ENCODE measurements at regions not wholly inside any gene's neighbourhood (a gene's known extent, or its start where the extent isn't known, plus 50 kb on each side); places are given as distances from the start of the nearest gene placed in this dataset.

GRCh38 chr4:110770353-110770752, 147.5 kb upstream of the PITX2 start:
- H3K4me1 ChIP-seq: no peaks in the 10 kb centered on the region
- no peaks in the 10 kb centered on the region for H3K9me3 ChIP-seq
- CTCF ChIA-PET: no interaction called here
- no peak overlapping the region for H3K4me3 ChIP-seq
- 61% methylated on average over 3 of the region's 3 CpGs for WGBS (ENCODE audit: missing lambda C conversion rate)
- H3K4me2 ChIP-seq: no peak overlapping the region
- no peak for TF ChIP-seq HDAC2 (IDR thresholded peaks at IDR 0.05)
- TF ChIP-seq CHD2 (IDR thresholded peaks at IDR 0.05; ENCODE audit: low read length, partially characterized antibody): no peak
- FAIRE-seq (no peak), DNase-seq (ENCODE audit: low read depth in 1 of 2, low spot score in 1 of 2) (no peak), ATAC-seq (no peak)
- H3K27ac ChIP-seq: no peak overlapping the region
- POLR2A ChIA-PET: interaction anchor here (0.7 kb wide), 1 partner anchor 1069 kb away, joined by 3 read pairs; no protein-coding TSS in a partner anchor

GRCh38 chr4:110778521-110778920, 155.6 kb upstream of the PITX2 start:
- Histone ChIP-seq H3K27ac (no peak overlapping the region), H3K4me3 (no peak overlapping the region), H3K4me2 (no peak overlapping the region), H3K9me3 (no peaks in the 10 kb centered on the region), H3K4me1 (no peaks in the 10 kb centered on the region)
- no peak for ATAC-seq
- CTCF ChIA-PET: no interaction called here
- 6% methylated on average over 2 of the region's 2 CpGs for WGBS (ENCODE audit: missing lambda C conversion rate)
- FAIRE-seq: no peak
- TF ChIP-seq PBX3 (IDR thresholded peaks at IDR 0.05) (no peak), RARB (CRISPR knock-in tag; IDR thresholded peaks at IDR 0.05) (no peak), ZSCAN20 (CRISPR knock-in tag; IDR thresholded peaks at IDR 0.05) (no peak), CBX2 (IDR thresholded peaks at IDR 0.05; ENCODE audit: borderline replicate concordance, low read depth) (no peak), TP53 (CRISPR knock-in tag; IDR thresholded peaks at IDR 0.05) (no peak)
- POLR2A ChIA-PET: no interaction called here
- no peak for DNase-seq (ENCODE audit: low read depth in 1 of 2, low spot score in 1 of 2)

DNA sequence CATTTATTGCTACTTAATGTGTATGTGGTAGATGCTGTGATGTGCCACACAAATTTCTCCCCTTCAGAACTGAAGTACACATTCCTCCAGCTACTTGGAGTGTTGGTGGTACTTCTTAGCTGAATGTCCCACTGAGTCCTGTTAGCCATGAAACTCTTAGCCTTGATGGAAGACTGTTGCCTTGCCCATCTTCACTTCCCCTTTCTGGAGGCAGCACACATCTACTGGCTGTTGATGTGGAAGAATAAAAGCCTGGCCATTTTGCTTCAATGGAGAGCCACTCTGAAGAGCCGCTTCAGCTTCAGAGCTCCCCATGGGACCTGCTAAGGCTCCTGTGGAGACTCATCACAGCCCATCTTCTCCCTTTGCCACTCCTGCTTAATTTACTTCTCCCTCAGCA, 157.7 kb upstream of the PITX2 start:
- DNase-seq (ENCODE audit: low read depth in 1 of 2, low spot score in 1 of 2) (no peak), ATAC-seq (no peak), FAIRE-seq (no peak)
- TF ChIP-seq ZC3H11A (IDR thresholded peaks at IDR 0.05) (no peak), JUN (IDR thresholded peaks at IDR 0.05) (no peak), ZNF302 (CRISPR knock-in tag; IDR thresholded peaks at IDR 0.05) (no peak), KDM5A (IDR thresholded peaks at IDR 0.05) (no peak), EHF (CRISPR knock-in tag; IDR thresholded peaks at IDR 0.05) (no peak), POLR2A (IDR thresholded peaks at IDR 0.05; ENCODE audit: low read length) (no peak)
- Histone ChIP-seq H3K27ac (no peak overlapping the region), H3K4me1 (no peaks in the 10 kb centered on the region), H3K4me3 (no peak overlapping the region), H3K4me2 (no peak overlapping the region), H3K9me3 (no peaks in the 10 kb centered on the region)
- CTCF ChIA-PET: no interaction called here
- POLR2A ChIA-PET: no interaction called here
- 8% methylated on average over 1 of the region's 1 CpG for WGBS (ENCODE audit: missing lambda C conversion rate)

GRCh38 chr4:110781944-110782343, 159.1 kb upstream of the PITX2 start:
- no peak for ATAC-seq
- Histone ChIP-seq H3K27ac (no peak overlapping the region), H3K9me3 (no peaks in the 10 kb centered on the region), H3K4me1 (no peaks in the 10 kb centered on the region), H3K4me3 (no peak overlapping the region), H3K4me2 (no peak overlapping the region)
- POLR2A ChIA-PET: no interaction called here
- DNase-seq (ENCODE audit: low read depth in 1 of 2, low spot score in 1 of 2): no peak
- no peak for TF ChIP-seq MAZ (IDR thresholded peaks at IDR 0.05; ENCODE audit: borderline replicate concordance, low read depth, low read length)
- TF ChIP-seq TFCP2L1 (CRISPR knock-in tag; IDR thresholded peaks at IDR 0.05): no peak
- TF ChIP-seq CEBPB (IDR thresholded peaks at IDR 0.05): no peak
- TF ChIP-seq FOSL2 (IDR thresholded peaks at IDR 0.05): no peak
- TF ChIP-seq FOSL2 (CRISPR knock-in tag; IDR thresholded peaks at IDR 0.05): no peak
- no peak for TF ChIP-seq PBX3 (IDR thresholded peaks at IDR 0.05)
- no peak for TF ChIP-seq RAD21 (conservative IDR thresholded peaks at IDR 0.05 in 1 of 2, IDR thresholded peaks at IDR 0.05 in 1 of 2)
- TF ChIP-seq JUN (IDR thresholded peaks at IDR 0.05): no peak
- no peak for TF ChIP-seq EHF (CRISPR knock-in tag; IDR thresholded peaks at IDR 0.05)
- no peak for TF ChIP-seq BCL3 (IDR thresholded peaks at IDR 0.05)
- TF ChIP-seq GATA3 (IDR thresholded peaks at IDR 0.05; ENCODE audit: borderline replicate concordance): no peak
- no peak for TF ChIP-seq HMGXB4 (CRISPR knock-in tag; IDR thresholded peaks at IDR 0.05; ENCODE audit: borderline replicate concordance)
- TF ChIP-seq USF2 (IDR thresholded peaks at IDR 0.05): no peak
- TF ChIP-seq SMC3 (IDR thresholded peaks at IDR 0.05): no peak
- FAIRE-seq: no peak
- 28% methylated on average over 4 of the region's 4 CpGs for WGBS (ENCODE audit: missing lambda C conversion rate)
- CTCF ChIA-PET: no interaction called here
